LNCAP (cell line): ENCODE measurements at regions not wholly inside any gene's neighbourhood (a gene's known extent, or its start where the extent isn't known, plus 50 kb on each side); places are given as distances from the start of the nearest gene placed in this dataset.

ENCODE experiments used
- TF ChIP-seq, protein P1 (sequence below): fragments of 450-650 bp; IDR thresholded peaks from 2 replicates; pipeline ENCODE4 v1.5.1; 2017; ENCODE audit warnings: mild to moderate bottlenecking

DNA sequence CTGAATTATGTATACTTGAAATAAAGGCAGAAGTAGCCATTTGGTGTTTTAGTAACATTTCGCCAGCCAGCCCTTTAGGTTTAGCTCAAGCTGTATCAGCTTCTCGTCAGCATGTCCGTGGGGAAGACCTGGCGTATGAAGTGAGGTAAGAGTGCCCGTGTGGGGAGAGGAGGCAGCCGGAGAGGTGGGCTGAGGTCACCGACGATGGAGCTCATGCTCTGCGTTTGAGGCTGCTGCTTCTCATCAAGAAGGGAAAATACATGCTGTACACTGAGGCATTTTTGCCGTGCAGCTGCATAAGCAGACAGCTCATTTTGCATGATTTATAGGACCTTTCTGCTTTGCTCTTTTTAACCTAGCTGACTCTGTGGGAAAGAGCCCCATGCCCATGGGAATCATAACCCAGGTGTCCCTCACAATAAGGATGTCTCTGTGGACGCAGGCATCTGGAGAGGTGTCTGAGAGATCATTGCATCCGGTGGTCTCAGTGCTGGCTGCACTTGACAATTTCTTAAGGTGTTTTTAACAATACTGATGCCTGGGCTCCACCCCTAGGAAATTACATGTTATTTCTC lies 179.1 kb downstream of the ABCC12 start:
- TF ChIP-seq, protein P1, sequence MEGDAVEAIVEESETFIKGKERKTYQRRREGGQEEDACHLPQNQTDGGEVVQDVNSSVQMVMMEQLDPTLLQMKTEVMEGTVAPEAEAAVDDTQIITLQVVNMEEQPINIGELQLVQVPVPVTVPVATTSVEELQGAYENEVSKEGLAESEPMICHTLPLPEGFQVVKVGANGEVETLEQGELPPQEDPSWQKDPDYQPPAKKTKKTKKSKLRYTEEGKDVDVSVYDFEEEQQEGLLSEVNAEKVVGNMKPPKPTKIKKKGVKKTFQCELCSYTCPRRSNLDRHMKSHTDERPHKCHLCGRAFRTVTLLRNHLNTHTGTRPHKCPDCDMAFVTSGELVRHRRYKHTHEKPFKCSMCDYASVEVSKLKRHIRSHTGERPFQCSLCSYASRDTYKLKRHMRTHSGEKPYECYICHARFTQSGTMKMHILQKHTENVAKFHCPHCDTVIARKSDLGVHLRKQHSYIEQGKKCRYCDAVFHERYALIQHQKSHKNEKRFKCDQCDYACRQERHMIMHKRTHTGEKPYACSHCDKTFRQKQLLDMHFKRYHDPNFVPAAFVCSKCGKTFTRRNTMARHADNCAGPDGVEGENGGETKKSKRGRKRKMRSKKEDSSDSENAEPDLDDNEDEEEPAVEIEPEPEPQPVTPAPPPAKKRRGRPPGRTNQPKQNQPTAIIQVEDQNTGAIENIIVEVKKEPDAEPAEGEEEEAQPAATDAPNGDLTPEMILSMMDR = no peak

DNA sequence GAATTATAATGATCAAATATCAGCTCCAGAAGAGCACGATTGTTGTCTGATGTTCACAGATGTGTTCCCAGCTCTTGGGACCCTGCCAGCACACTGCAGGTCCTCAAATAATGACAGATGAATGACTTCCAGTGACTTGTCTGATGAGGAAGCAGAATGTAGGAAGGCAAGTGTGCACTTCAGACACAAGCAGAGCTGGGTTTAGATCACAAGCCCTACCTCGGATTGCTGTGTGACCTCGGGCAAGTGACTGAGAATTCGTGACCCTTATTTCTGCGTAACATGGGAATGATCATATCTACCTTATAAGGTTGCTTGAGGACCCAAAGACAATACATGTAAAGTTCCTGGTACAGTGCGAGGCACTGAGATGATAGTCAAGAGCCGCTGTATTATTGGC lies 182.2 kb downstream of the ABCC12 start:
- TF ChIP-seq, protein P1 = no peak

DNA sequence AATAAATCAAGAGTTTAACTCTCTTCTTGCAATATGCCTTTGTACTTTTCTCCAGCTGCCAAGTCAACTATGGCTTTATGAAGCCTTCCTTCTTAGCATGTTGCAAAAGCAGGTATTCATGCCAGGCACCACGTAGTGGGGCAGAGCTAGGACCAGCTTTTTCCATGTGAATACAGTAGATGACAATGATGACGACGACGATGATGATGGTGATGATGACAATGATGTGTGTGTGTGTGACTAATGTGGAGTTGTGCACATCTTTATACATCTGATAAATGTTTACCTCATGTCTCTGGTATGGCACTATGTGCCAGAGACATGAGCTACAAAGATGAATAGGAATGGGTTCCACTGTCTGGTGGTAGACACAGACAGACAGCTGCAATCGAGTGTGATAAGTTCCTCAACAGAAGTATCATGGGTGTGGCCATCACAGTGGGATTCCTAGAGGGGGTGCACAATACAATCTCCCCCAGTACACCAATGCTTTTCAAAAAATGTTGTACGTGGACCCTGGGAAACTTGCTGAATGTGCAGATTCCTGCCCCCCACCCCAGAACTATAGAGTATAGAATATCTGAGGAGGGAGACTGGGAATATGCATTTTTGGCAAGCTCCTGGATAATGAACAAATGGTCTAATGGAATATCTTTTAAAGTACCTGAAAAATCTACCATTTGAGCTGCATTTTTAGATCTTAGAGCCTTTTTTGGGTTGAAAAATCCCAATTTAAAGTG lies 183.4 kb downstream of the ABCC12 start:
- TF ChIP-seq, protein P1 = no peak

DNA sequence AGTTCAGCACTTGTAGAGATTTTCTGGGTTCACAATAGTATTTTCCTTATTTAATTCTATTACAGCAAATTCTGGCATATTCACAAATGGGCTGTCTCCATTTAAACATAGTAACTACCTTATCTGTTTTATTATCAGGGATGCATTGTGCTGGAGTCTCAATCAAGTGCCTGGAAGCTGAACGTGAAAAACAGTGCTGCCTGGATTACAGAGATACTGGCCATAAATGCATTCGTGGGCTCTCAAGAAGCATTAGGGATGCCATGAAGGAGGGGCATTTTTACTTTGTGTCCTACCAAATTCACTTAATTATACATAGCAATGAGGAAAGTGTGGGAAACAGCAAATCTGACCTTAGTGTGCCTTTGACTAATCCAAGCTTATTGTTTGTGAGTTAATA lies 184.6 kb downstream of the ABCC12 start:
- TF ChIP-seq, protein P1 = no peak

DNA sequence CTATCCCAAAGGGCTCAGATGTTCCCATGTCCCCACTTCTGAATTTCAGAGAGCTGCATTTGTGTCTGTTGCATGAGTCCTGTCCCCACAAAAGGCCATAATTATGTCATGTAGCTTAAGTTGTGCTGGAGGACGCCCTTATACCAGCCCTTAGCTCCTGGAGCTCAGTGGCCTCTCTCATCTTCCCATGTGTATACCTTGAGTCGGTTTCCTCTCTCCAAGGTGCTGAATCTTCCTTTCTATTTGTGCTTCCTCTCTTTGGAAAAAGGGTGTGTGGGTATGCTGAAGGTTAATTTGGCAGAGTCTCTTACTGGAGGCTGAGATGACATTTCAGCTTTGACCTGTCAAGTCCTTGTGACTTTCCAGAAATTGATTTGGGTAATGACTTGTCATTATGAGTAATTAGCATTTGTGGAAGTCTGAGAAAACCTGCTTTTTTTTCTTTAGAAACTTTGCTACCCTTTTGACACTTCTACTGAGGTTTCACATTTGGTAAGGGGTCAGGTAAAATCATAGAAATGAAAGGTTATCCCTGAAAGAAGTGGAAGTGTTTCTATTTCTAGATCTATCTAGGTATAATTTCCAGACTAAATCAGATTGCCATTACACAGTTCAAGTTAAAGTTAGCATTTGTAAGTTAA lies 185.4 kb downstream of the ABCC12 start:
- TF ChIP-seq, protein P1 = no peak

DNA sequence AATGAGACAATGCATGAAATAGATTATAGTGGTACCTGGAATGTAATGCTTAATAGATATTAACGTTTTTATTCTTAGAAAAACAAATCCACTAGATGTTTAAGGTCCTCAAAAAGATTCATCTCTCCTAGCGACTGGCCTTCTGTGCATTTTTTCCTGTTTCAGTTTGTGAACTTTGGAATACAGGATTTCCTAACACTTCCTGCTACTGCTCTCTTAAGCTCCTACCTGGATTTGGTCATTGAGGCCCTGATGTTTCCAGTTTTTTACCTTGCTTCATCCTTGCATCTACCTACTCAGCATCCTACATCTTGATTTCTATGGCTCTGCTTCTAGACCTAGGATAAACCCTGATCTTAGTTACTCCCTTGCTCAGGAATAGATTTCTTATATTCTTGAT lies 188.4 kb downstream of the ABCC12 start:
- TF ChIP-seq, protein P1 = no peak

DNA sequence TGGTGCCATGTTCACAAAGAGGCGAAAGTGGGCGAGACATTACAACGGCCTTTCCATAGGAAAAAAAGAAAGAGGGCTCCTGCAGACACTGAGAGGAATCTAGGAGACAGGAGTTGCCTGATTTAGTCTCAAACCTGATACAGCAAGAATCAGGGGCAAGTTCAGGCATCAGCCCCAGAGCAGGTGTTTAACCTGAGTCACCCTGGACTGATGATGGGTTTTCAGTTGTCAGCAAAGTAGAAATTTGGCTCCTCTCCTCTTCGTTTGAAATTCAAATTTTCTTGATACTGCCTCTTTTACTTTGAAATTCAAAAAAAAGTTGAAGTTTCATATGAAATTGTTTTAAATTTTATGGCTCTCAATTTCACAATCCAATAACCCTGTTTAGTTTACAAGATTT lies 189.5 kb downstream of the ABCC12 start:
- TF ChIP-seq, protein P1 = no peak
